Activated CD4-positive, CD25-positive, alpha-beta regulatory T cell treated with anti-CD3 and anti-CD28 coated beads, Interleukin-2, amount 50 U/mL, for 72 hours (primary cell): ENCODE measurements at regions not wholly inside any gene's neighbourhood (a gene's known extent, or its start where the extent isn't known, plus 50 kb on each side); places are given as distances from the start of the nearest gene placed in this dataset.

Experiments
- DNase-seq: peaks from one replicate; pipeline ENCODE4 v3.0.0; 2021

GRCh38 chr5:61837788-61838187 is 468.2 kb upstream of the KIF2A start:
- no peak for DNase-seq

DNA sequence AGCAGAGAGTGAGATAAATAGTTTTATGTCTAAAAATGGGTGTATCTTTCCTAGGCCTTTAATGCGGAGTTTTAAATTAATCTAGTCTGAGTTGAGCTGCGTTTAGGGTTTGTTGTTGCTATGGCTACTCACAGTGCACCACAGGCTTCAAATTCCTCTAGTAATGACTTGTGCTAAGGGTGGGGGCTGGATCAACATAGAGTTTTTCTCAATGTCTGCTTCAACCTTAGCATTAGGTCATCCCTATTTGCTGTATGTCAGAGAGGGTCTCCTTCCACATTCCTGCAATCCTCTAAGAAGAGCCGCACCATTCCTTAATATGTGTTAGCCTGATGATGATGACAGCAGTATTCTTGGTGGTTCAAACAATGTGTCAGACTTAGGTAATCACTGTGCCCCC is 465.6 kb upstream of the KIF2A start:
- no peak for DNase-seq

DNA sequence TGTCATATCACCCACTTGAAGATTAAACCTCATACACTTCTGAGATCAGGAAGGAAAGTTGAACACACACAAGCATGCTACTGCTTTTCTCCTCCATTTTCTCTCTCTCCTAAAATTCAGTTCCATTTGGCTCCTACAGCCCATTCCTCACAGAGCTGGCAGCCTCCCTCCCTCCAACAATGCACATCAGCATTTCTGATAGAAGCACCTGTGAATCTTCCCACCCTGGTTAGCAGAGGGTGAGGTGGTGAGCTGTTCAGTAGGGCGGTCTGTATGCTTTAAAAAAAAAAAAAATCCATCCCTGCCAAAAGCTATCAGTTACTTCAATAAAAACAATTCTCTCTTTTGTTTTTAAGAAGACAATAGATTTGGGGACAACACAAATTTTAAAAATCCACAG is 463.2 kb upstream of the KIF2A start:
- DNase-seq, result no peak

DNA sequence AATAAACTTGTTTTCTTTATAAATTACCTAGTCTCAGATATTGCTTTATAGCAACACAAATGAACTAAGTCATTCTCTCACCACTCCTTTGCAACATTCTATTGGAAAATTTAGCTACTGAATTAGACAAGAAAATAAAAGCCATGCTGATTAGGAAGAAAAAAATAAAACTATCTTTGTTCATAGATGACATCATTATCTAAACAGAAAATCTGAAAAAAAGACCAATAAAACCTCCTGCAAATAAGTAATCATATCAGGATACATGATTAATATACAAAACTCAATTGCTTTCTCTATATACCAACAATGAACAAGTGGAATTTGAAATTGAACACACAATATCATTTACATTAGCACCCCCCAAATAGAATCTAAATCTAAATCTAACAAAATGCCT is 455.3 kb upstream of the KIF2A start:
- no peak for DNase-seq

DNA sequence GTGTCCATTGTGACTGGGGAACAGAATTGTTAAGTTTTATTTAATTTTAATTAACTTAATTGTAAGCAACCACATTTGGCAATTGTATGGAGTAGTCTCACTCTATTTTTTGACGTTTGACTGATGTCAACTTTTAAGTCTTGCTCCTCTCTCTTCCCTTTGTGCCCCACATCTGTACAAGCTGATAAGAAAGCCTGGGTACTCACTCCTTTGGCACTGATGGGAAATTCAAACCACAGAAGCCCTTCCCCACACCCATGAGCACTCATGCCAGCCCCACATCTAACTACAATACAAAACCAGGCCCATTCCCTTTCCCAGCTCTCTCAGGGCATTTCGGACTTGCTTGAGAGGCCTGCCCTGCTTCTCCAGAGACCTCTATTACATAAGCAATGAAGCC is 451.5 kb upstream of the KIF2A start:
- no peak for DNase-seq

DNA sequence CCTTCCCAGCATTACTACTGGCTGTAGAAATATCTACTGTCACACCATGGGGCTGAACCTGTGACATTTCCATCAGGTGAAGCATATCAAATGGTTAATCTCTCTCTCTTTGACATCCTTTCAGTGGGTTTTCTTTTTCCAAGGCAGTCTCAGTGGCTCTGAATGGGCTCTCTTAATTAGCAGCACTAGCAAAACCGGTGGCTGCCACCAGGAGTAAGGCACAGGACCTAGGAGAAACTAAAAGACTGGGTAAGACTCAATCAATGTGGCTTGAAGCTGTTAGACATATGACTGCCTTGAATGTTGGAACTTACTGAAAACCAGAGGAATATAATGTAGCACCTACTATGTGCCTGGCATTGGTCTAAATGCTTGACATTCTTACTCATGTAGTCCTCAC is 445.0 kb upstream of the KIF2A start:
- no peak for DNase-seq

DNA sequence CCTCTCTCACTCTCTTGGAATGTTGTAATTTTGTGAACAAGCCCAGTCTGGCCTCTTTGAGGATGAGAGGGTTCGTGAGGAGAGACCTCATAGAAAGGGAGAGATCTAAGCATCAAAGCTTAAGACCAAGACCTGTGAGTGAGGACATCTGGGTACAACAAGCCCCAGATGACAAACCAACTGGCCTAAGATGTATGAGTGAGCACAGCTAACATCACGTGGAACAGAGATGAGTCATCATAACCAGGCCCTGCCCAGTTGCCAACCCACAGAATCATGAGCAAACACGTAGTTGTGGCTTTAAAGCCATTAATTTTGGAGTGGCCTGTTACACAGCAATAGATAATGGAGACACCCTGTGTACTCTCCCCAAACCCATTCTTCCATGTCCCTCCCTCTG is 439.1 kb upstream of the KIF2A start:
- DNase-seq, result no peak

DNA sequence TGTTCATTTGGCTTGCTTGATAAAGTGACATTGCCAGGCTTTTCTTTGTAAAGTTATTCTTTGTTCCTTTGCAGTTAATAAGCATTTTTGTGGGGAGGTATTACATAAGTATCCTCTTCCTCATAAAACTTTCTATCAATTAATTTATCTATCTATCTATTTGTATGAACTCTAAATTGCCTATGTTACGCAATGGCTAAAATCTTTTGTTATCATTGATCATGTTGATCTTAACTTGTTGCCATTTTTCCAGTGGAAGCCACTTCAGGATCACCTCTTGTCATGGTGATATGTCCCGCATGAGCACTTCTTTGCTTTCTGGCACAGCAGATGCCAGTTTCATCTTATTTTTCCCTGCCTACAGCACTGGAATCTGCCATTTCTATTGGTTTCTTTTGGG is 436.7 kb upstream of the KIF2A start:
- no peak for DNase-seq

DNA sequence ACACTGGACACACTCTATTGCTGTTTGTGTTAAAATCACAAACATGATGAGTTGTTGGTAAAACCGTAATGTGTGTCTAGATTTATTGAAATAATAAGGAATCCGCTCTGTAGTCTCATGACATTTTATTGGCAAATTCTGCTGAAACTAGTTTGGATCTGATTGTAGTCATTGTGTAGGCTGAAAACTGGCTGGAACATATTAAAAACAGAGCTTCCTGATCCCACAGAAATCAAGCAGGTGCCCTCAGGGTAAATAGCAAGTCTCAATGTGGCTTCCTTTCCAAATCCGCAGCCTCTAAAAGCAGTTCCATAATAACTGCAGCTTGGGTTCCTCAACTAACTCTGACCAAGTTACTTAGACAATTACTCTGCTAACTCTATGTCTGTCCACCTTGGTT is 427.5 kb upstream of the KIF2A start:
- DNase-seq, result no peak

GRCh38 chr5:61881821-61882487 is 424.1 kb upstream of the KIF2A start:
- no peak for DNase-seq

- no peak for DNase-seq
These were observed 423.0 kb upstream of the KIF2A start for GRCh38 chr5:61882901-61883500.

GRCh38 chr5:61884252-61884855 is 421.7 kb upstream of the KIF2A start:
- no peak for DNase-seq

DNA sequence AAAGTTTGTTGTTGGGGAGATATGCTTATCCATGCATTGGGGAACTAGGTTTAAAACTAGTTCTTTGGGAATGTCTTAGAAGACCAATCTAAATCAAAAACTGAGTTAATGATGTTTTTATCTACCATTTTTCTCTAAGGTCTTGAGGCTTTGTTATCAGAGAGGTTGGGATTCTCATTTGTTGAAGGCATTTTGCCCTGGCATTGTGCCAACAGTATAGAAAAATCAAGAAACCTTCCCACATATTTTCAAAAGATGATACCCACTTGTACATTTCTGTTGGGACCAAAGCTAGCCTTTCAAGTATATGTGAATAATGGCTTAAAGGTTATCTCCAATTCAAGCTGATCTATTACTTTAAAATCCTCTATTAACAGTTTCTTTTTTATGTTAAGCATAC is 419.8 kb upstream of the KIF2A start:
- DNase-seq, result no peak

DNA sequence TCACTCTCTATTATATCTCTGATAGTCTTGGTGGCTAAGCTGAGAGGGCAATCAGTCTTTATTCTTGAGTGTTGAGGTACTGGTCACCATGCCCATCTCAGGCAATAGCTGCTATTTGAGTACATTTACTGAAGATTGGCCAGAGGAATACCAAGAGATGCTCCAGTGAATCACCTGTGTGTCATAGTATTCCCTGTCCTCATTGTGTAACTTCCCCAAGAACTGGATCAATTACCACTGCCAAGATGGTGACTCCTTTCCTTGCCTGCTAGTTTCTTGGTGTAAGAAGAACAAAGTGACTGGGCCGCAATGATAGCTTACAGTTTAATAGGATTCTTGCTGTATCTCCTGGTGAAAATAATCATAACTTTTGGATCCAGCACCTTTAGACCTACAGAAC is 418.7 kb upstream of the KIF2A start:
- DNase-seq, result no peak

- no peak for DNase-seq
These were observed 412.0 kb upstream of the KIF2A start for GRCh38 chr5:61894046-61894445.

DNA sequence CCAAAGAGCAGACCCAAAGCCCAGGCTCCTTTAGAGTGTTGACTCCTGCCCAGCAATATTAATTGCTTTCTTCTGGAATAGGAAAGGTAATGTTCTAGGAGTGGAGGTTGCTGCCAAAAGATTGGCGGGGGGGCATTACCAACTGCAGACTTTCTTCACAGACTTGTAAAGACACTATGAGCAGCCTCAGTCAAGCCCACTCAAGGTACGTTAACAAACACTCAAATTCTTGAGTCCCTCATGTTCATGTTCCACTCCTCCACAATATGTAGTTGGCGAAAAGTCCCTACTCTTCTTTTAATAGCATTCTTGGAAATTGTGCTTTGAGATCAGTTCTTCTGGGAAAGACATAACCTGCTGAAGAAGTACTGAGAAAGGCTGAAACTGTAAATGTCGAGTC is 409.2 kb upstream of the KIF2A start:
- DNase-seq, result no peak

GRCh38 chr5:61897251-61897650 is 408.8 kb upstream of the KIF2A start:
- DNase-seq, result no peak

GRCh38 chr5:61901997-61902396 is 404.0 kb upstream of the KIF2A start:
- DNase-seq, result no peak

- no peak for DNase-seq
These were observed 401.3 kb upstream of the KIF2A start for GRCh38 chr5:61904730-61905129.

DNA sequence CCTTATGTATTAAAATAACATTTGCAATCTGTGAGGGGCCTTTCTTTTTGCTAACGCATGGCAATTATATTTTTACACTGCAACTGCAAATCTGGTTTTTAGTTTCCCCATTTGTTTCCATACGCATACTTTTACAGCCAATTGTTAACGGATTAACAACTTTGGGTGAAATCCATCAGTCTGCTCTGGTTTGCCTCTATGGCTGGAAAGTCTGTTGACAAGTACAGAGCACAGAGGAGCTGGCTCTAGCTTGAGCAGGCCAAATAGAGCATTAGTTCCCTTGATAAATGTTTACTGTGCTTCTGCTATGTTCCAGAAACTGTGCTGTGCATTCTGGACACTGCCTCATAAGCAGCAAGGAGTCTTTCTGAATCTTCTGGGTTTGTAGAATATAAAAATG is 400.4 kb upstream of the KIF2A start:
- no peak for DNase-seq

DNA sequence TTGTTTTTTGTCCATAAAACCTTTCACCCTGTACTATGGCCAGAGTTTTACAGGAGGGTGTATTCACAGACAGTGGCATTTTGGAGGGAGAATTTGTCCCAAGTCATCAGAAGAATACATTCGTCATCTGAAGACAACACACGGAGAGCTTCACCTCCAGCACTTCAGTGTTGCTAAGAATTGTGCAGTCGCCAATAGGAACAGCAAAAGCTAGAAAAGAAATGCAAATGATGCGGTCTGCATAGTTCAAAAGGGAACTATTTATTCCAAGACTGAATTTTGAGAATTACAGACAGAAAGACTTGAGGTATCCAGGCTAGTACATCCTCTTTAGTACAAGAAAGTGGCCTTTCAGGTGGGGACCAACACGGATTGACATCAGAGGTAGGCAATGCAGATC is 399.2 kb upstream of the KIF2A start:
- DNase-seq, result no peak

GRCh38 chr5:61907995-61908394 is 398.0 kb upstream of the KIF2A start:
- no peak for DNase-seq

GRCh38 chr5:61910771-61911170 is 395.2 kb upstream of the KIF2A start:
- DNase-seq, result no peak

- no peak for DNase-seq
These were observed 393.4 kb upstream of the KIF2A start for GRCh38 chr5:61912559-61912958.

DNA sequence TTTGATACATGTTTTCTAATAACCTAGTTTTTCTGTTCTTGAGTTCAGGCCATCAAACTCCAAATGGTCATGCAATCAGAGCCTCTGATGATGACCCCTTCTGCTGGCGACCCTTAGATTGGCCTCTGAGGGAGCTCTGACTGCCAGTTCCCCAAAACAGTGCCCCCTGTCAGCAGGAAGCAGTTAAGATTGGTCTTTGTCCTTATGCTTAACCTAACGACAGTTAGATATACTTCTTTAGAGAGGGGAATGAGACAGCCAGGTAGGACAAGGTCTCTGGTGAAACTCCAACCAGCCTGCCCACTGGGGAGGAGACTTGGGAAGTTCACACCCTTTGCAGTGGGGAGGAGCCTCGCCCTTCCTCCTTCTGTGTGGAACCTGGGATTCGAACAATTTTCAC is 390.4 kb upstream of the KIF2A start:
- no peak for DNase-seq
